SK-N-SH treated with all-trans-retinoic acid at 6 μM for 48 hours (cell line): ENCODE measurements at regions not wholly inside any gene's neighbourhood (a gene's known extent, or its start where the extent isn't known, plus 50 kb on each side); places are given as distances from the start of the nearest gene placed in this dataset.

Source experiments
- ARNTL ChIP-seq: fragments of 450-650 bp; formaldehyde crosslinking; IDR thresholded peaks from 2 replicates; pipeline ENCODE4 v1.5.0; 2020; ENCODE audit warnings: low read depth, mild to moderate bottlenecking, moderate library complexity, borderline replicate concordance
- BACH2 ChIP-seq: fragments of 250-450 bp; sonication (Bioruptor Pico); IDR thresholded peaks from 2 replicates; pipeline ENCODE4 v1.9.0; 2021; ENCODE audit warnings: mild to moderate bottlenecking, borderline replicate concordance
- ZC3H10 ChIP-seq: fragments of 250-450 bp; sonication (Bioruptor Pico); IDR thresholded peaks from 2 replicates; pipeline ENCODE4 v1.5.1; 2021; ENCODE audit warnings: mild to moderate bottlenecking, moderate library complexity
- ZNF565 ChIP-seq: fragments of 450-650 bp; formaldehyde crosslinking; conservative IDR thresholded peaks from 2 replicates; pipeline ENCODE4 v1.5.0; 2020; ENCODE audit warnings: low read depth, mild to moderate bottlenecking, moderate library complexity

DNA sequence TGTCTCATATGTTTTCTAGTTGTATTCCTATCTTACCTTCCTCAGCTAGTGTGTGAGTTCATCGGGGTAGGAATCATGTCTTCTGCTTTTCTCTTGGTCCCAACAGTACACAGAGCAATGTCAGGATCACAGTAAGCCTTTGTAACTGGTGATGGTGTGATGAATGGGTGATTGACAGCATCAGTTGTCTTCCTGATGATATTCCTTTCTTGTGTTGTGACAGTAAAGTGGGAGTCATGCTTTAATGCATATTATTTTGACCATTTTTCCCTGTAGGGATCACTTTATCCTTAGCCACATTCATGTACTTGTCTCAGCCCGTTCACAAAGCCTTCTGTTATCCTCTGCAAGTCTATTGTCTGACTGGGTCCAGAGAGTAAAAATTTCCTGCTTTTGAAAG, 501.7 kb downstream of the UTRN start:
- TF ChIP-seq ZC3H10 (CRISPR knock-in tag), result no peak
- no peak for TF ChIP-seq ZNF565 (CRISPR knock-in tag)
- no peak for TF ChIP-seq ARNTL
- TF ChIP-seq BACH2 (CRISPR knock-in tag), result no peak
